Ishikawa (cell line): ENCODE measurements at regions not wholly inside any gene's neighbourhood (a gene's known extent, or its start where the extent isn't known, plus 50 kb on each side); places are given as distances from the start of the nearest gene placed in this dataset.

Experiments used
- CEBPB ChIP-seq: IDR thresholded peaks from 2 replicates; pipeline ENCODE4 v1.6.1; 2012
- CREB1 ChIP-seq: IDR thresholded peaks from 2 replicates; pipeline ENCODE4 v1.6.1; 2012; ENCODE audit warnings: low read depth
- EGR1 ChIP-seq: IDR thresholded peaks from 2 replicates; pipeline ENCODE4 v1.6.1; 2012
- EP300 ChIP-seq: IDR thresholded peaks from 2 replicates; pipeline ENCODE4 v1.6.1; 2012; ENCODE audit warnings: borderline replicate concordance
- FOXM1 ChIP-seq: IDR thresholded peaks from 2 replicates; pipeline ENCODE4 v1.6.1; 2012; ENCODE audit warnings: low read depth, borderline replicate concordance
- MAX ChIP-seq: IDR thresholded peaks from 2 replicates; pipeline ENCODE4 v1.6.1; 2012
- NFIC ChIP-seq: IDR thresholded peaks from 2 replicates; pipeline ENCODE4 v1.6.1; 2012
- RAD21 ChIP-seq: IDR thresholded peaks from 2 replicates; pipeline ENCODE4 v1.6.1; 2012; ENCODE audit warnings: low read depth
- REST ChIP-seq: IDR thresholded peaks from 2 replicates; pipeline ENCODE4 v1.6.1; 2012; ENCODE audit warnings: low read depth, mild to moderate bottlenecking
- TAF1 ChIP-seq: IDR thresholded peaks from 2 replicates; pipeline ENCODE4 v1.6.1; 2012; ENCODE audit warnings: low read depth, mild to moderate bottlenecking
- TCF12 ChIP-seq: IDR thresholded peaks from 2 replicates; pipeline ENCODE4 v1.6.1; 2012; ENCODE audit warnings: low read depth
- TEAD4 ChIP-seq: IDR thresholded peaks from 2 replicates; pipeline ENCODE4 v1.6.1; 2012
- USF1 ChIP-seq: IDR thresholded peaks from 2 replicates; pipeline ENCODE4 v1.6.1; 2012
- YY1 ChIP-seq: IDR thresholded peaks from 2 replicates; pipeline ENCODE4 v1.6.1; 2012; ENCODE audit warnings: low read depth
- ZBTB7A ChIP-seq: IDR thresholded peaks from 2 replicates; pipeline ENCODE4 v1.6.1; 2012; ENCODE audit warnings: low read depth

GRCh38 chr5:118467103-118467502 lies 521.2 kb downstream of the DTWD2 start:
- TF ChIP-seq YY1 (no peak), RAD21 (no peak)

- TF ChIP-seq RAD21 (no peak), REST (no peak), USF1 (no peak), MAX (no peak), TCF12 (no peak)
Measured at GRCh38 chr5:118466418-118466817, 521.9 kb downstream of the DTWD2 start.

GRCh38 chr5:118462276-118462675 lies 526.1 kb downstream of the DTWD2 start:
- TF ChIP-seq CEBPB, result peak; percentile 46

- no peak for TF ChIP-seq EGR1
- no peak for TF ChIP-seq YY1
- no peak for TF ChIP-seq NFIC
- TF ChIP-seq FOXM1, result no peak
- TF ChIP-seq RAD21, result no peak
- no peak for TF ChIP-seq REST
- TF ChIP-seq TAF1, result no peak
- no peak for TF ChIP-seq TEAD4
- TF ChIP-seq ZBTB7A, result no peak
- no peak for TF ChIP-seq CREB1
- TF ChIP-seq EP300, result no peak
- no peak for TF ChIP-seq MAX
- no peak for TF ChIP-seq TCF12
- TF ChIP-seq USF1, result no peak
- no peak for TF ChIP-seq CEBPB
Measured at GRCh38 chr5:118461436-118461835, 526.9 kb downstream of the DTWD2 start.

- no peak for TF ChIP-seq USF1
- TF ChIP-seq EP300, result no peak
- TF ChIP-seq MAX, result no peak
- TF ChIP-seq CEBPB, result no peak
- TF ChIP-seq FOXM1, result no peak
- TF ChIP-seq ZBTB7A, result no peak
- no peak for TF ChIP-seq TAF1
Measured at GRCh38 chr5:118459490-118459889, 528.9 kb downstream of the DTWD2 start.

- TF ChIP-seq REST, result no peak
- no peak for TF ChIP-seq EGR1
- TF ChIP-seq USF1, result no peak
- TF ChIP-seq TEAD4, result no peak
- TF ChIP-seq MAX, result no peak
- TF ChIP-seq EP300, result no peak
- no peak for TF ChIP-seq FOXM1
Measured at GRCh38 chr5:118456085-118456484, 532.3 kb downstream of the DTWD2 start.
